HG03378 (cell line): ENCODE measurements at regions not wholly inside any gene's neighbourhood (a gene's known extent, or its start where the extent isn't known, plus 50 kb on each side); places are given as distances from the start of the nearest gene placed in this dataset.
"Not testable (repeated sequence)": the region's sequence is repeated elsewhere in the genome, so short reads cannot be mapped to it uniquely, and the experiment has no call there.

Experiments used
- ATAC-seq: cut with Tn5 transposase; IDR thresholded peaks from one replicate; pipeline ENCODE4 v1.9.1; 2021; ENCODE audit warnings: mild to moderate bottlenecking, moderate library complexity; ENCODE audit not compliant: unreplicated experiment

GRCh38 chr18:8987241-8987640 is 115.3 kb upstream of the NDUFV2 start:
- no peak for ATAC-seq

- peak; percentile 69 for ATAC-seq
Observed at GRCh38 chr18:8988260-8988871, 114.1 kb upstream of the NDUFV2 start.

- ATAC-seq, result no peak
Observed at GRCh38 chr18:8989017-8989416, 113.5 kb upstream of the NDUFV2 start.

DNA sequence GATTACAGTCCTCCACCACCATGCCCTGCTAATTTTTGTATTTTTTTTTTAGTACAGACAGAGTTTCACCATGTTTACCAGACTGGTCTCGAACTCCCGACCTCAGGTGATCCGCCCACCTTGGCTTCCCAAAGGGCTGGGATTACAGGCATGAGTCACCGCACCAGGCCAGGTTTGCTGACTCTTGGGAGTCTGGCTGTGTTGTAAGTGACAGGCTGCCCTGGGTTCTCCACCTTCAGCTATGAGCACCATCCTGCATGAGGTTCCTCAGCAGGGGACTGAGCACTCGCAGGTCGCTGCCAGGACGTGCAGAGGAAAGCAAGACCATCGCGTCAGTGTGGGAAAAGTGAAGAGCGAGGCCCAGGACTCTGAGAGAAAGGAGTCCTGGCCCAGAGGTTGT is 112.6 kb upstream of the NDUFV2 start:
- no peak for ATAC-seq

- ATAC-seq, result no peak
Observed at GRCh38 chr18:8990276-8991031, 112.0 kb upstream of the NDUFV2 start.

DNA sequence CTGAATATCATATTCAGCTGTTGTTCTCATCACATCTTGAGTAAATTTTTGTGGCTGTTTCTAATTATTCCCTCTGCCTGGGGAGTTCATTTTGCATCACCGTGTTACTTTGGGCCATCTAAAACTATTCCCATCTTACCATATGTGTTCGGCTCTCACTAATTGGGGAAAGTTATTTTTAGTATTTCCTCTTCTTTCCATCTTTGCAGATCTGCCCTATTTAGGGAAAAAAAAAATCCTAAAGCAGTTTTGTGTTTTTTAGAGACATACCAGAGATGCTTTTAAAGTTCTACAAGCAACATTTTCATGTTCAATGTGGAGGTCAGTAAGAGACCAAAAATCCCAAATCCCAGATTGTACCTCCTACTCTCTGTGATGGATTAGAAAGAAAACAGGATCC is 111.3 kb upstream of the NDUFV2 start:
- no peak for ATAC-seq

- ATAC-seq, result not testable (repeated sequence)
Observed at GRCh38 chr18:8992500-8992899, 110.0 kb upstream of the NDUFV2 start.

DNA sequence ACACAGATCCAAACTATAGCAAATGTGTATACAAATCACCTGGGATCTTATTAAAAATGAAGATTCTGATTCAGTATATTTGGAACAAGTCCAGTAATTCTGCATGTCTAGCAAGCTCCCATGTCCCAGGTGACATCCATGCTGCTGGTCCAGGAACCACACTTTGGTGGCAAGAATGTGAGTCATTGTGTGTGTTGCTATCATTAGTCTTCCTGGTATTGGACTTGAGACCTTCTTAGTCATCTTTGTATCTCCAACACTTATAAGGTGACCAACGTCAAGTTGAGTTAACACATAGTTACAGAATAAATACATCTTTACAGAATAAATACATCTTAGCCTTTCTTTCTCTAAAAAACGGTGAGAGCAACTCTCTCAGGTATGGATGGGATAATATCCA is 107.9 kb upstream of the NDUFV2 start:
- ATAC-seq, result no peak

- ATAC-seq, result no peak
Observed at GRCh38 chr18:8995096-8995495, 107.4 kb upstream of the NDUFV2 start.

- no peak for ATAC-seq
Observed at GRCh38 chr18:8996771-8997432, 105.6 kb upstream of the NDUFV2 start.

- no peak for ATAC-seq
Observed at GRCh38 chr18:8997634-8998033, 104.9 kb upstream of the NDUFV2 start.

DNA sequence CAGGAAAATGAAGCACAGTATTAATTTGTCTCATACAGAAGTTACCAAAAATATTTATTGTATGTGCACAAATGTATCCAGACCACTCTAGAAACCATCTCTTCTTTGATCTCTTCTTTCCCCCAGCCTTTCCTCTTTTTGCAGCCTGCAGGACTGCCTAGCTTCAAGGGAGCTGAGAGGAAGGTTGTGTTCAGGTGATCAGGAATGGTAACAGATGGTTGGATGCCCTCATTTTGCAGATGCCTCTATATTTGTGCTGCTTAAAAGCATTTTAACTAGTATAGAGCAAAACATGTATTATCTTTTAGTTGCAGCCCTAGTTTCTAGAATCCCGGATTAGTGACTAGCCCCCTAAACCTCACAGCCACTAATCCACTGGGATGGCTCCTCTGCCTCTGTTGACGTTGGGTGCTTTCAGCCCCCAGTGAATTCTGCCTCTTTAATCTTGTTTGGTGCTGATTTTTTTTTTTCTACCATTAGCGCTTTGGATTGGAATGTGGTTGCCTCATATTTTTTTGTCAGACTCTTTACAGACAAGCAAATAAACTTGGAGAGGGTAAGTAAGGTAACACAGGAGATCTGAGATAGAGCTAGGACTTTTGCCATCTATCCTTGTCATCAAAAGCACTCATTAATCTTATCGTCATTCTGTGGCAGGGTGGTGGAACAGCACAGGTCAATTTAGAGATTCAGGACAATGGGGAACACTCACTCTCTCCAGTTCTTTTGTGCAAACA is 103.8 kb upstream of the NDUFV2 start:
- no peak for ATAC-seq

- ATAC-seq, result no peak
Observed at GRCh38 chr18:8999872-9000271, 102.6 kb upstream of the NDUFV2 start.

DNA sequence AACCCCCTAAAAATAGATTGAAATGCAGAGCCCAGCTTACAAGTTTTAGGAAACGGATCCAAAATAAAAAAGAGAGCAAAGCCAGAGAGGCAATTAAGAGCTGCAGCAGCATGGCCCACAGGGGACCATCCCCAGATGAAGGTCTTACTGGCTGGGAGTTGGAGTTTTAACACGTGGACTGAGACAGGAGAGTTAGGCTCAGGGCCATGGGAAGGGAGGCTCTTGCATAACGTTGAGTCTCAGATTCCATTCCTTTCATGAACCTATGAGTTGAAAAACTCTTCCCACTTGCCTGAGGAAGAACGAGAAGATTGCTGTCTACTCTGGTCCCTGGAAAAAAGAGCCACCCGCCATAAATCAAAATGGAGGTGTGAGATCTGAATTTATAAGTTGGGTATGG is 101.8 kb upstream of the NDUFV2 start:
- ATAC-seq, result no peak

- no peak for ATAC-seq
Observed at GRCh38 chr18:9001209-9001608, 101.3 kb upstream of the NDUFV2 start.

DNA sequence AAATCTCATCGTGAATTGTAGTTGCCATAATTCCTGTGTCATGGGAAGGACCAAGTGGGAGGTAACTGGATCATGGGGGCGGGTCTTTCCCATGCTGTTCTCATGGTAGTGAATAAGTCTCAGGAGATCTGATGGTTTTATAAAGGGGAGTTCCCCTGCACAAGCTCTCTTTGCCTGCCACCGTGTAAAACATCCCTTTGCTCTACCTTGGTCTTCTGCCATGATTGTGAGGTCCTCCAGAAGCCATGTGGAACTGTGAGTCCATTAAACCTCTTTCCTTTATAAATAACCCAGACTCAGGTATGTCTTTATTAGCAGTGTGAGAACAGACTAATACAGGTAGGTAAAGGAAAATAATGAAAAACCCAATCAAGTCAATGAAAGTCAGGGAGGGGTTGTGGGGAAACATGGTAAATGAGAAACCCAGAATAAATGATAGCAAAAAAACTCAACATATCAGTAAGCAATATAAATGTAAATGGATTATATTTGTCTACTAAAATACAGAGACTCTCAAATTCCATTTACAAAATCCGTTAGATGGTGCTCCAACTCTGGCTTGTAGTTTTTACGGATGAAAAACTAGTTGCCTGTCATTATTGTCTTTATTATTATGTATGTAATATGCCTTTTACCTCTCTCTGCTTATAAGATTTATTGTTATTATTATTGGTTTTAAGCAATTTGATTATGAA is 98.9 kb upstream of the NDUFV2 start:
- ATAC-seq, result no peak

GRCh38 chr18:9004308-9004707 is 98.2 kb upstream of the NDUFV2 start:
- ATAC-seq, result not testable (repeated sequence)

- ATAC-seq, result not testable (repeated sequence)
Observed at GRCh38 chr18:9007700-9008099, 94.8 kb upstream of the NDUFV2 start.

DNA sequence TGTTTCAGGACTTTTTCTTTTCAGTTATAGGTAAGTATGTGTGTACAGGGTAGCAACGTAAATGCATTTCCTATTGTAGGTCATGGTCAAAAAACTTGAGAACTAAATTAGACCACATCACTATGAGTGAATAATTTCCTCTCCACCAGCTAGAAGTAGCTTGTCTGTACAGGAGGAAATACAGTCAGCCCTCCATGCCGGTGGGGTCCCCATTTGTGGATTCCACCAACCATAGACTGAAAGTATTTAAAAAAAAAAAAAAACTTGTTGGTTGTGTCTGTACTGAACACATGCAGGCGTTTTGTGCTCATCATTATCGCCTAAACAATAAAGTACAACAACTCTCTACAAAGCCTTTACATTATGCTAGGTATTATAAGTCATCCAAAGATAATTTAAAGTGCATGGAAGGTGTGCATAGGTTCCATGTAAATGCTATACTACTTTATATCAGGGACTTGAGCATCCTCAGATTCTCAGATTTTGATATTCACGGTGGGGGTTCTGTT is 94.2 kb upstream of the NDUFV2 start:
- no peak for ATAC-seq

DNA sequence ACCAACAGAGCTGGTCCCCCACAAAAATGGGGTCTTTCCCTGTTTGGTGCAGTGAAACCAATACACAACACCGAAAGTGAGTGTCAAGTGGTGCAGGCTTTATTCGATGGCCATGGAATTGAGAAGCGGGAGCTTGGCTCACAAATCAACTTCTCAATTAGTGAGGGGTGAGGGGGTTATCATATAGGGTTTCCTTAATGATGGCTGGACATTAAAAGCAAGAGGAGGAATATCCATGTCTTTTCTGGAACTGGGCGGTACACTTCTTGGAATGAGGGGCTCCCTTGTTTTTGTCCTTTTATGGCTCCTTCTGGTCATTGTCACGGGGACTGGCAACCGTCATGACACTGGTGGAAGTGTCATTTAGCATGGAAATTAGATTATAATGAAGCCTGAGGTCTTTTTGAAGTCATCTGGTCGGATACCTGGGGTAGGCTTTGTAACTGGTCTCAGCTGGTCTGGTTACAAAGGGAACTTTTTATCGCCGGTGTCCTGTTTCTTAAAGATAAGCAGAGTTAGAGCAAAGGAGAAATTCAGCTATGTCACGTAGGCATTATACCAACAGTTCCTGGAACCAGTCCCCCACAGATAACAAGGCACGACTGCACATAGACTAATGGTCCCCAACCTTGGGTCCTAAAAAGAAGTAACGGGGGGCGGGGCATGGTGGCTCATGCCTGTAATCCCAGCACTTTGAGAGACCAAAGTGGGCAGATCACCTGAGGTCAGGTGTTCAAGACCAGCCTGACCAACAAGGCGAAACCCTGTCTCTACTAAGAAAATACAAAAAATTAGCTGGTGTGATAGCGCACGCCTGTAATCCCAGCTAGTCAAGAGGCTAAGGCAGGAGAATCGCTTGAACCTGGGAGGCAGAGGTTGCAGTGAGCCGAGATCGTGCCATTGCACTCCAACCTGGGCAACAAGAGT is 93.5 kb upstream of the NDUFV2 start:
- no peak for ATAC-seq
